GM19395 (cell line): ENCODE measurements at regions not wholly inside any gene's neighbourhood (a gene's known extent, or its start where the extent isn't known, plus 50 kb on each side); places are given as distances from the start of the nearest gene placed in this dataset.

Source experiments
- ATAC-seq: cut with Tn5 transposase; IDR thresholded peaks from one replicate; pipeline ENCODE4 v1.9.1; 2021; ENCODE audit warnings: mild to moderate bottlenecking, moderate library complexity; ENCODE audit not compliant: unreplicated experiment

- no peak for ATAC-seq
Observed at GRCh38 chr2:118622913-118623312, 224.5 kb downstream of the EN1 start.

- ATAC-seq, result no peak
Observed at GRCh38 chr2:118622108-118622507, 225.3 kb downstream of the EN1 start.

- ATAC-seq, result no peak
Observed at GRCh38 chr2:118618279-118618678, 229.2 kb downstream of the EN1 start.

DNA sequence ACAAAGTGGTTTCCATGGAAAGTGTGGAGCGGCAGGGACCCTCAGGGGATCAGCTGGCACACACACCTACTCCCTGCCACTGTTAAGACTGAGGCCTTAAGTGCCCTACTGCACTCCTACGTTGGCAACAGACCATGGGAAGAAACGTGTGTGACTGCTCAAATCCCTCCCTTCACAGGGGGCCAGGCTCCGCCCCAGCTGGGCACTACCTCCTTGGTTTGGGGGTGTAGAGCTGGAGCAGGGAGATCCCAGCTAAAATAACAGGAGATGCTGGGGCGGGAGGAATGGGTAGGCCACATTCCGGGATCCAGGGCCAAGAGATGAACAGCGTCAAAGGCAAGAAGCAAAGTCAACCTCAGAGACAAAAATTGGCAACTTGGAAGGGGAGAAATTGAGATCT, 231.0 kb downstream of the EN1 start:
- ATAC-seq, result no peak

- no peak for ATAC-seq
Observed at GRCh38 chr2:118614841-118615271, 232.6 kb downstream of the EN1 start.

- no peak for ATAC-seq
Observed at GRCh38 chr2:118613737-118614136, 233.7 kb downstream of the EN1 start.

DNA sequence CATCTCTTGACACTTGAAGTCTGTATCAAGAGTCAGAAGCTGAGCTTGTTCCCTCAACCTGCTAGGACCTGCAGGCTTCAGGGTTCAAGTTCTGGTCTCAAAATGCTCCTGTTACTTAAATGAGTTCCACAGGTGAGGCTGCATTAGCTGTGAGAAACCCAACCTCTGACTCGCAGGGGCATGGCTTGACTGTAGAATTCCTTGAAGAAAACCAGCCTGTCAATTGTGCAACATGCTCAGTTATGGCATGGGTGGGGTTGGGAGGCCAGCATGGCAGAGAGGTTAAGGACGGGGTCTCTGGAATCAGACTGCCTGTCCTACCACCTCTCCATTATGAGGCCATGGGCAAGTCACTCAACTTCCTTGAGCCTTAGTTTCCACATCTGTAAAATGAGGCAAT, 235.8 kb downstream of the EN1 start:
- no peak for ATAC-seq

GRCh38 chr2:118609138-118609537, 238.3 kb downstream of the EN1 start:
- no peak for ATAC-seq

- ATAC-seq, result no peak
Observed at GRCh38 chr2:118607641-118608040, 239.8 kb downstream of the EN1 start.

DNA sequence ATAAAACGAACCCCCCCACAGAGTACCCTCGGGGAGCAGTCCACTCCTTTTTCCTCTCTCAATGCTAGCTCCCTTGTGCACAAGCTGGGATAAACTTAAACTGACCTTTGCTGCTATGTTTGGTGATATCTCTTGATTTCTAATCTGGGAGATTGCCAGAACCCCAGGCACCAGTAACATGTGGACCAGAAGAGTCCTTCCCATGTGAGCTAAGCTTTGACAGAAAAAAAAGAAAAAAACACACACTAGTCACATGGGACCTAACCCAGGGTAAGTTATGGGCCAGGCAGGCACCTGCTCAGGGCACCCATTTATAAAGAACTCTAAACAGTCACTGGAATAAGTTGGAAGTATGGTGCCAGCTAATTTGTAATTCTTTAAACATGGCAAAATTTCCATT, 242.6 kb downstream of the EN1 start:
- no peak for ATAC-seq

- no peak for ATAC-seq
Observed at GRCh38 chr2:118604371-118604770, 243.1 kb downstream of the EN1 start.

DNA sequence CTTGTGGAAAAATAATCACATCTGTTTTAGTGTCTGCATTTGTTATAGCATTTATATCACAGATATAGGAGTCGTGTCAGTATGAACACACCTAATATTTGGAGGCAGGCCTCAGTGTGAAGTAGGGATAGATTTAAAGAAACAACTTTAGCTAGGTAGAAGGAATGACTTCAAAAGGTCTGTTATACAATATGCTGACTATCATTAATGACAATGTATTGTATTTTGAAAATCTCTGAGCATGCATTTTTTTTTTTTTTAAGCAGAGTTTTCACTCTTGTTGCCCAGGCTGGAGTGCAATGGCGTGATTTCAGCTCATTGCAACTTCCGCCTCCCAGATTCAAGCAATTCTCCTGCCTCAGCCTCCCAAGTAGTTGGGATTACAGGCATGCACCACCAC, 248.3 kb downstream of the EN1 start:
- no peak for ATAC-seq

DNA sequence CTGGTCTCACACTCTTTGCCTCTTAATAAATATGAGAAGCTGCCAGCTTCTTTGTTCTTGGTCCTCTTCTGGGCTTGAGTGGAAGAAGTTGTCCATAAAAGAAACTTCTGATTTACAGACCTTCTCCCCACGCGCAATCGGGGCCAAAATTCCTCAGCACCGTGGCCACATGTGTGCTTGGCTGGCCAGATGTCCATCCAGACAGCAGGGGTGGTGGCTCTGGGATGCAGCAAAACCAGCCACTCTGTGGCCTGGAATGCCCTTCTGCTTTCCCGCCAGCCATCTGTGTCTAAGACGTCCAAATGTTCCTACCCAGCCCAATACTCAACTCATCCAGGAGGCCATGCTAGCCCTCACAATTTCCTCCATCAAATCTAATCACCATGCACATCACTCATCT, 250.8 kb downstream of the EN1 start:
- no peak for ATAC-seq

- ATAC-seq, result no peak
Observed at GRCh38 chr2:118593257-118593656, 254.2 kb downstream of the EN1 start.

DNA sequence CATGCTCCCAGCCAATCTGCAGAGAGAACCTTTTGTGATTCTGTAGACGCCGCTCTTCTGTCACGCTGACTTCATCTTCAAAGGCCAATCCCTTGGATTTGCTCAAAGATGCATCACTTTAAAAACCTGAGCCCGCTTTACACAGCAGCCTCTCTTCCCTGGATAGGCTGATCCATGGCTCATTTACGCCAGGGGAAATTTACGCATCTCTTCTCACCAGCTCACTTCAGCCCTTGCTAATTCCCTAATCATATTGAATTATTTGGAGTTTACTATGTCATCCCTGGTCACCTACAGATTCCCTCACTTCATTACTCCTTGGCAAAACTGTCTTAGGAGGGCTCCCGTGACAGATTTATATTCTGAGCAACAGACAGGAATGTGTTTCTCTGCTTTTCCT, 256.2 kb downstream of the EN1 start:
- ATAC-seq, result no peak

DNA sequence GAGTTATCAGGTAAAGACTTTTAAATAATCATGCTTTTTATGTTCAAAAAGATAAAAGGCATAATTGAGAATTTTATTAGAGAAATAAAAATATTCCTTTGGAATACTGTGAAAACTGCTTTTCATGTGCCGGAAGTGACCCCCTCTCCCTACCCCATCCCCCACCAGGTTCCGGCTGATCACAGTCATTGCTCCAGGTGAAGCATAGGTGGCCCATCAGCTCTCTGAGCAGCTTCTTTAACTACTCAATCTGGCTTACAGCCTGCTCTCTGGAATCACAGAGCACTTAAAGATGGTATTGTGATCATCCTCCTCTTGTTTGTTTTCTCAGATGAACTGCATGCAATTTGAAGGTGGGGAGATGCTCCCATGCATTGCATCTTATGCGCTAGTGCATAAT, 257.7 kb downstream of the EN1 start:
- ATAC-seq, result no peak

GRCh38 chr2:118588850-118589249, 258.6 kb downstream of the EN1 start:
- ATAC-seq, result no peak

DNA sequence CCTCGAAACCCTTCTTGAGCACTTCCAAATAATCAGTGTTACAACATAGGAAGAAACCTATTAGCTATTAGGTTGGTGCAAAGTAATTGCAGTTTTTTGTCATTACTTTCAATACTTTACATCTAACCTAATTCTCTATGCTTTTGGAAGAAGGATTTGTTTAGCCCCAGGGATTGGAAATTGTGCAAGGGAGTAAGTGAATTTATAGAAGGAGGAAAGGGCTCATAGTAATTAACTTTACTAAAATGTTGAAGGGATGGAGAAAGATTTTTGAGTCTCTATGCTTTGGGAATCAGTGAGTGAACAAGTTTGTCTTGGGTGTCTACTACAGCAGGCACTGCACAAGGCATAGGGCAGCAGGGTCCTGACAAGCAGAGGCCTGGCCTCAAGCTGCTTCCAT, 261.1 kb downstream of the EN1 start:
- no peak for ATAC-seq

DNA sequence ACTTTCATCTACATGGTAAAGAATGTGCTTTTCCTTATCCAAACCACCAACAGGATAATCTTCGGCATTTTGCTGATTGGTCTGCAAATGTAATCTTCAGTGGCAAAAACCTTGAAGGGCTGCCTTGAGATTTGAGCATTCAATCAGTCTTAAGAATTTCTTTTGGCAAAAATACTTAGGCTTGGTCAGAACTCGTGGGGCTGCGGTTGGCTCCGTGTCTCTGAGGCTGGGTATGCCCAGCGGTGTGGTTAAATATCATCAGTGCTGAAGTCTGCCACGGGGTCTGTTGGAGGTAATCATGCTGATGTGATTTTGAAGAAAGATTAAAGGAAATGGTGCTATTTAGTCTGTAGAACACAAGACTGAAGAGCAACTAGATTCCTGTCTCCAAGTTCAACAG, 262.6 kb downstream of the EN1 start:
- no peak for ATAC-seq

DNA sequence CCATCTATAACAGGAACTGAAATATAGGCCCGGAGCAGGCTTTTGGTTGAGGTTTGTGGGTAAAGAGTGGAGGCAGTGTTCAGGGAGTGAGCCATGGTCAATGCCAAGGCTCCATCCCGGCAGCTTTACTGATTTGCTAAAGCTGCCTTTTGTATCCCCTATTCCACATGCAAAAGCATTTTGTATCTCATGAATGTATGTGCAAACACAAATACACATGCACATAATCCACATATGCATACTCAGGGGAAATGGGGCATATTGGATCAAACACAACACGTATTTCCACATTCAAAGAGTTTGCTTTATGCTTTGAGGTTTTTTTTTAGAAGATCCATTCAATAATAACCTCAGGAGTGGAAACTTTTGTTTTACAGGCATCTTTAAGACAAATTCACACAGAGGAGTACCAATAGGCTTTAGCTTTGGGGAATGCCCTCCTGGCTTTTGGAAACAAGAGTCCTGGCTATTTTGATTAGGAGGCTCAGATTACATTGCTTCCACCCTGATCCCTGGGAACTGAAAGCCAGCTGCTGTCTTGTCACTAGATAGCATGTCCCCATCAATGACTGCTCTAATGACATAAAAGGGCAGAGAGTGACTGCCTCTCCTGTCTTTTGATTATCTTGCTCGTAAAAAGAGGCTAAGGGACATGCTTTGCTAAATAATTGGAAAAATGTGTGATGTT, 263.2 kb downstream of the EN1 start:
- no peak for ATAC-seq

DNA sequence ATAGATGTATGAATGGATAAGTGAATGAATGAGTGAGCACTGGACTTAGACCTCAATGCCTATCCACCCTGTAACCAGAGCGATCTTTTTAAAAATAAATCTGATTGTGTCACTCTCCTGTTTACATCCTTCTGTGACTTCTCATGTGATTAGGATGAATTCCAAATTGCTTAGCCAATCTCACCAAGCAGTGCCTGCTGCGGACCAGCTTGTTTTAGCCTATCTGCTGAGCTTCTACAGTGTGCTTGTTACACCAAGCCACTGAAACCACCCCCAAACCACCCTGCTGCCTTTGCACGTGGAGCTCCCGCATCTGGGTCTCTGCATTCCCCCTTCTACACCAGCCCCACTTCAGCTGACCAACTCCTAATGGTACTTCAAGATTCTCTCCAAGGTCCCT, 265.4 kb downstream of the EN1 start:
- ATAC-seq, result no peak

DNA sequence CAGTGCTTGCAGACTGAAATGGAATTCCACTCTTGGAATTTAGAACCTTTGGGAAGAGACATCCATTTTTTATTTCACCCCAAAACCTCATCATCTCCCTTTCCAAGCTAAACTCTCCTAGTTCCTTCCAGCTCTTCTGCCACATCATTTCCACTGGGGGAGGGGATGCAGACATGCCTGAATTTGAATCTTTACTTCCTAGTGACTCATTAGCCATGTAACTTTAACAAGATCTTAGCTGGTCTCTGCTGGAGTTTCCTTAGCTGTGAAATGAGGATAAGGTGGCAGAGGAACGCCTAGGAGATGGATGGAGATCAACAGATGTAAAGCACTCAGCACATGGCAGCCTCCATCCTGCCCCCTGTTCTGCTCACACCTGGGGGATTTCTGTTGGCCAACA, 266.8 kb downstream of the EN1 start:
- ATAC-seq, result no peak

DNA sequence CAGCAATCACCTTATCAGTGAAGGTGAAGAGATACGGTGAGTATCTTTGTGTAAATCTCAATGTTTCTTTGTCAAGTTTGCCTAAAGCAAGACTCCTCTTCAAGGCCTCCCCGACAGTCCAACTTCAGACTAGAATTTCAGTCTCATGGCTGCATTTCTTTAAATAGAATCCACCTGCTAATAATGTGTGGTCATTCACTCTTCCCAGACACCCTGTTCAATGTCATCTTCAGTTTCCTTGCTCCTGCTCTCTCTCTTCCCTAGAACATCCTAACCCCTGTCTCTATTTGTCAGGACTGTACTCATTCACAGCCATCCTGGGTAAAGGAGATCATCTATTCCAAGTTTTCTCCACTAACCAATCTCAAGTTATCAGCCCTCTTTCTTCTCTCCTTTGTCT, 267.3 kb downstream of the EN1 start:
- ATAC-seq, result no peak
